HG03135 (cell line): ENCODE measurements at regions not wholly inside any gene's neighbourhood (a gene's known extent, or its start where the extent isn't known, plus 50 kb on each side); places are given as distances from the start of the nearest gene placed in this dataset.

Experiments used
- ATAC-seq: cut with Tn5 transposase; IDR thresholded peaks from one replicate; pipeline ENCODE4 v1.9.1; 2021; ENCODE audit warnings: mild to moderate bottlenecking, moderate library complexity; ENCODE audit not compliant: unreplicated experiment

DNA sequence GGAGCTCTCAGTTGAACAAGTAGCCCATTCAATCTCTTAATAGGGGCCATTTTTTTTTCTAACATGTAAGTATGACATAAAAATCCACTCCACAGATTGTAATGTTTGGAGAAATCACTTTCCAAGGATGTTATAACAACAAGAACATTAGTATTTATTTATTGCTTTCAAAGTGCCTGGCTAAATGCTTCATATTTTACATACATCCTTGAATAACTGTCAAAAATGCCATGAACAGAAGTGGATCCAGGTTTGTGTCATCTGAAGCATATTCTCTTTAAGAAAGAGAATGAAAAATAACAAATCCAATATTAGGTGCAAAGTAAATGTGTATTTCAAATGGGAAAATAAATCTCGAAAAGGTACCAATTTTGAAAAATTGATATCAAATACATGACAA lies 344.0 kb upstream of the FAT3 start:
- ATAC-seq, result no peak

GRCh38 chr11:91876746-91877145 lies 347.9 kb upstream of the FAT3 start:
- no peak for ATAC-seq

GRCh38 chr11:91872243-91872642 lies 352.4 kb upstream of the FAT3 start:
- ATAC-seq, result no peak

GRCh38 chr11:91871791-91872190 lies 352.8 kb upstream of the FAT3 start:
- ATAC-seq, result no peak

DNA sequence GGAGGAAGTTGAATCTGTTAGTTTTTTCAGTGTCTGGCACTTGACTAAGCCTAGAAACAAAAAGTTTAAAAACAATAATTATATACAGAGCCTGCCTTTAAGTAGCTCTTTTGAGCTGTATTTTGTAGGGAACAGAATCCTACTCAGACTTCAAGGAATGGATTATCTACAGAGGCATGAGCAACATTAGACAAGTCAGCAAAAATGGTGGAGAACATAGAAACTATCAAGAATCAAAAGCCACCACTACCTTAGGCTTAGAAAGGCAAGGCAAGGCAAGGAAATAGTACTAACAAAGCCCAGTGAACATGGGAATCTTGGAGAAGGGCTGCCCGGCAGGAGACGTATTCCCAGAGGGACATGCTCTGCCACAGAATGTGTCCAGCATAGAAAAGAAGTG lies 353.6 kb upstream of the FAT3 start:
- ATAC-seq, result no peak

DNA sequence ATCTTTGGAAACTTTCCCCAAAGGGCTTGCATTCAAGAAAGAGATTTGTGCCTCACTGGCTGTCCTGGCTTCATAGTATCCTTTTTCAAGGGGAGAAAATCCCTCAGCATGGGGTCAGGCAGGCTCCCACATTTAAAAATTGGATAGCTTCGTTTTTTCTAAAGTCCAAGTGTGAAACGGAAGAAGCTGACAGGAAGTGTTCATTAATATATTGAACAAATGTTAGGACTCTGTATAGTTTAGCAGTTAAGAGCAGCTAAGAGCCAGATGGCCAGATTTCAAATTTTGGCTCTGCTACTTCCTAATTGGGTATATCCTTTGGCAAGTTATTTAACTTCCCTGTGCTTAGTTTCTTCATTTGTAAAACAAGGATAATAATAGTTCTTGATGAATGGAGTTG lies 354.9 kb upstream of the FAT3 start:
- no peak for ATAC-seq

GRCh38 chr11:91866642-91867041 lies 358.0 kb upstream of the FAT3 start:
- ATAC-seq, result no peak

DNA sequence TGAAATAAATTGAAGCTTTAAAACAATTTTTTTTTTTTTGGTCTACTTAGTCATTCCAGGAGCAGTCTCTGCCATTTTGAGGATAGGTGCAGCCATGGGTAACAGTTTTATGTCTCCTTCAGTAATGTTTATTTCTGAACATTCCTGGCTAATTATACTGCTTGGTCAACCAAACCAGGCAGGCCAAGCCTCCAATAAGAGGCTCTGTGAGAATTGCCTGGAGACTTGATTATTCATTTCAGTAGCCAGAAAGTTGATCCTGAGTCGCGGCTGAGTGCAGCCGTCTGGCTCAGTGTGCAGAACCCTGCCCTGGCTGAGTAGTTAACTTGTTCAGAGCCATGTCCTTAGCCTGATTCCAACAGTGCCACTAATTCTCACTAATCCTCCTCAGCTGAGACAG lies 364.0 kb upstream of the FAT3 start:
- ATAC-seq, result no peak

GRCh38 chr11:91859666-91860065 lies 365.0 kb upstream of the FAT3 start:
- ATAC-seq, result no peak

- no peak for ATAC-seq
Observed at GRCh38 chr11:91857179-91857578, 367.4 kb upstream of the FAT3 start.

GRCh38 chr11:91854780-91855179 lies 369.8 kb upstream of the FAT3 start:
- no peak for ATAC-seq

GRCh38 chr11:91854171-91854570 lies 370.4 kb upstream of the FAT3 start:
- ATAC-seq, result no peak

DNA sequence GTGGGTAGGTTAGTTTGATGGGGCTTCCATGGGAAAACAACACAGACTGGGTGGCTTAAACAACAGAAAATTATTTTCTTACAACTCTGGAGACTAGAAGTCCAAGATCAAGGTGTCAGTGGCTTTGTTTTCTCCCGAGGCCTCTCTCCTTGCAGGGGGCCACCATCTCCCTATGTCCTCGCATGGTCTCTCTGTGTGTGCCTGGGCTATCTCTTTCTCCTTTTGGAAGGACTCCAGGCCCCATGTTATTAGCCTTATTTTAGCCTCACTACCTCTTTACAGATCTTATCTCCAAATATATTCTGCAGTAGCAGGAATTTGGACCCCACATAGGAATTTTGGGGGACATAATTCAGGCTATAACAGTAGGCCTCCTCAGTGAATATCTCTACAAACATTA lies 372.7 kb upstream of the FAT3 start:
- ATAC-seq, result no peak

GRCh38 chr11:91850533-91851275 lies 373.9 kb upstream of the FAT3 start:
- ATAC-seq, result no peak

GRCh38 chr11:91850021-91850420 lies 374.6 kb upstream of the FAT3 start:
- no peak for ATAC-seq

GRCh38 chr11:91846649-91847048 lies 378.0 kb upstream of the FAT3 start:
- ATAC-seq, result no peak

GRCh38 chr11:91846002-91846401 lies 378.6 kb upstream of the FAT3 start:
- ATAC-seq, result no peak

- ATAC-seq, result no peak
Observed at GRCh38 chr11:91840640-91841240, 383.9 kb upstream of the FAT3 start.

GRCh38 chr11:91837411-91838330 lies 386.9 kb upstream of the FAT3 start:
- no peak for ATAC-seq

DNA sequence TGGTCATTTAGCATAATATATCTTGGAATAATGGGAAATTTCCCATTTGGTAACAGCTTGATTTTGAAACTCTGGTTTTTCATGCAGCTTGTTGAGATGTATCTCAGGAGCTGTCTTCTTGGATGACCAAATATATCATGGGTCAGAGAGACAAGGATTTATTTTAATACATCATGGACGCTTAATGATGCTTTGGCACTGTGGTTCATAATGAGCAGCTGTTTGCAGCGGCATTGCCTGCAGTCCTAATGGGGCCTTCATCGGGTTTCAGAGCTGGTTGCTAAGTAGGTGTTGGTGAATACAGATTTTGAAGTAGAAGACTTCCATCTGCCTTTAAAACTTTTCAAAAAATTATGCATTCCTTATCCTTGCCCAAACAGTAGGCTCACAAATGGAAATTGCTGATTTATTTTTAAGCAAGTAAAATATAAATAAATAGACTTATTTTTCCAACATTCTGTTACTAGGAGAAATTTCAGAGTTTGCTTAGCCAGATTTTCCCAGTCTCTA lies 389.5 kb upstream of the FAT3 start:
- no peak for ATAC-seq

DNA sequence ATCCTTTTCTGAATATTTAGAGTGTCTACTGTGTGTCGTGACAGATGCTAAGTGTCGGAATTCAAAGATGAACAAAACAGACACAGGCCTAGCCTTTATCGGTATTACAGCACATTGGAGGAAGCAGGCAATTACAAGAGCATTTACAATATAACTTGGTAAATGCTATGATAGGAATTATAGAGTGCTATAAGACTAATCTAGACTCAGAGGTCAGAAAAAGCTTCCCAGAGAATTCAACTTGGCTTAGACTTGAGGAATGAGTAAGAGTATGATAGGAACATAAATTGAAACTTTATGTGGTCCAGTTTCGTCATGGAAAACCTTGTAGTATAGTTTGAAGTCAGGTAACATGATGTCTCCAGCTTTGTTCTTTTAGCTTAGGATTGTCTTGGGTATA lies 395.7 kb upstream of the FAT3 start:
- no peak for ATAC-seq

DNA sequence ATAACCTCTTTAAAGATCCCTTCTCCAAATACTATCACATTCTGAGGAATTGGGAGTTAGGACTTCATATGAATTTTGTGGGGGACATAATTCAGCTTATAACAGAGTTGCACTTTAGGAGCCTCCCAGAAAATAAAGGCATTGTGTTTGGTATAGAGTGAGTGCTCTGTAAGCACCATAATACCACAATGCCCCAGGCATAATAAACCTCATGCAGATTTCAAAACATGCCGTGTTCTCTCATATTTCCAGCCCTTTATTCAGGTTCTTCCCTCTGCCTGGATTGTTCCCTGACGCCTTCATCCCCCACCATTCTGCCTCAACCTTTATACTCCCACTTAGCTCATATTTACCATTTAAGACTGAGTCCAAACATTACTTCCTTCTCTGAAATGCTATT lies 398.8 kb upstream of the FAT3 start:
- no peak for ATAC-seq
